Type B pancreatic cell (in vitro differentiated cells): ENCODE measurements at regions not wholly inside any gene's neighbourhood (a gene's known extent, or its start where the extent isn't known, plus 50 kb on each side); places are given as distances from the start of the nearest gene placed in this dataset.

Experiments used
- DNase-seq: peaks from one replicate; pipeline ENCODE4 v3.0.0; 2021; ENCODE audit warnings: mixed read lengths; ENCODE audit not compliant: unreplicated experiment; ENCODE audit errors: extremely low spot score
- H3K27ac Mint-ChIP-seq: 2 replicates; pipeline ENCODE4 v1.8.0; 2021; ENCODE audit warnings: mild to moderate bottlenecking, mixed read lengths
- H3K27me3 Mint-ChIP-seq: 2 replicates; pipeline ENCODE4 v1.8.0; 2021; ENCODE audit warnings: mixed read lengths
- H3K36me3 Mint-ChIP-seq: 2 replicates; pipeline ENCODE4 v1.8.0; 2021; ENCODE audit warnings: mixed read lengths
- H3K4me1 Mint-ChIP-seq: one replicate; pipeline ENCODE4 v1.8.0; 2021; ENCODE audit warnings: mixed read lengths; ENCODE audit not compliant: unreplicated experiment
- H3K4me3 Mint-ChIP-seq: 2 replicates; pipeline ENCODE4 v1.8.0; 2021; ENCODE audit warnings: mild to moderate bottlenecking, mixed read lengths
- H3K9me3 Mint-ChIP-seq: 2 replicates; pipeline ENCODE4 v1.8.0; 2021; ENCODE audit warnings: mixed read lengths
- CTCF ChIP-seq: fragments of 200-600 bp; sonication (generic); conservative IDR thresholded peaks from 2 replicates; pipeline ENCODE4 v1.5.0; 2021; ENCODE audit warnings: antibody characterized with exemption, mild to moderate bottlenecking

GRCh38 chr1:95475686-95476457 lies 241.9 kb downstream of the RWDD3 start:
- DNase-seq, result no peak
- Mint-ChIP-seq H3K36me3 (no peaks in the 10 kb centered on the region), H3K27me3 (no peaks in the 10 kb centered on the region), H3K4me1 (no peaks in the 10 kb centered on the region), H3K9me3 (peaks cover 7% of the 10 kb centered on the region), H3K4me3 (no peak overlapping the region), H3K27ac (no peak overlapping the region)
- TF ChIP-seq CTCF, result no peak

GRCh38 chr1:95496307-95496706 lies 262.3 kb downstream of the RWDD3 start:
- TF ChIP-seq CTCF, result no peak
- no peak for DNase-seq
- Mint-ChIP-seq H3K36me3 (no peaks in the 10 kb centered on the region), H3K4me1 (no peaks in the 10 kb centered on the region), H3K4me3 (no peak overlapping the region), H3K9me3 (no peaks in the 10 kb centered on the region), H3K27ac (no peak overlapping the region), H3K27me3 (no peaks in the 10 kb centered on the region)

GRCh38 chr1:95496773-95497172 lies 262.8 kb downstream of the RWDD3 start:
- Mint-ChIP-seq H3K36me3 (no peaks in the 10 kb centered on the region), H3K27me3 (no peaks in the 10 kb centered on the region), H3K4me3 (no peak overlapping the region), H3K27ac (no peak overlapping the region), H3K4me1 (no peaks in the 10 kb centered on the region), H3K9me3 (no peaks in the 10 kb centered on the region)
- no peak for DNase-seq
- no peak for TF ChIP-seq CTCF

- Mint-ChIP-seq H3K4me3 (no peak overlapping the region), H3K36me3 (no peaks in the 10 kb centered on the region), H3K9me3 (no peaks in the 10 kb centered on the region), H3K27me3 (no peaks in the 10 kb centered on the region), H3K4me1 (no peaks in the 10 kb centered on the region), H3K27ac (no peak overlapping the region)
- no peak for DNase-seq
- no peak for TF ChIP-seq CTCF
Measured at GRCh38 chr1:95497566-95497965, 263.6 kb downstream of the RWDD3 start.

GRCh38 chr1:95503278-95504030 lies 269.4 kb downstream of the RWDD3 start:
- TF ChIP-seq CTCF, result no peak
- Mint-ChIP-seq H3K36me3 (no peaks in the 10 kb centered on the region), H3K9me3 (no peaks in the 10 kb centered on the region), H3K27ac (no peak overlapping the region), H3K4me3 (no peak overlapping the region), H3K4me1 (no peaks in the 10 kb centered on the region), H3K27me3 (no peaks in the 10 kb centered on the region)
- no peak for DNase-seq
